T-cell (primary cell): ENCODE measurements at regions not wholly inside any gene's neighbourhood (a gene's known extent, or its start where the extent isn't known, plus 50 kb on each side); places are given as distances from the start of the nearest gene placed in this dataset.
"Not testable (repeated sequence)": the region's sequence is repeated elsewhere in the genome, so short reads cannot be mapped to it uniquely, and the experiment has no call there.

Experiments
- ATAC-seq, 4 experiments: fragments of 200-7000 bp in 3 of 4; fragments of 150-1000 bp in 1 of 4; cut with Tn5 transposase; replicated peaks in 1 of 4; 1 replicate in 3 of 4; 2 replicates in 1 of 4; pipeline ENCODE4 v1.10.0; 2021; ENCODE audit warnings: moderate library complexity in 3 of 4, mild to moderate bottlenecking in 2 of 4, moderate number of reproducible peaks in 1 of 4
- CTCF ChIA-PET, 2 donors: fragments of 300-600 bp; sonication (Branson Sonifier 250); formaldehyde crosslinking; loops; one replicate each; lab custom pipeline; 2022; ENCODE audit warnings: antibody characterized with exemption in 2 of 2; lab: Charles Lee
- POLR2A ChIA-PET, 2 donors: fragments of 300-600 bp; sonication (Branson Sonifier 250); formaldehyde crosslinking; loops; one replicate each; lab custom pipeline; 2022; ENCODE audit warnings: antibody characterized with exemption in 2 of 2; lab: Charles Lee
- DNase-seq, 35 experiments: peaks; one replicate each; pipeline versions ENCODE4 v3.0.0 to v3.0.0-alpha.2; 2013 to 2023
- H3K27ac ChIP-seq: one replicate; pipeline ENCODE4 v1.5.1; 2013; ENCODE audit warnings: low read length
- H3K27me3 ChIP-seq, 2 experiments: replicated peaks in 1 of 2; 1 replicate in 1 of 2; 2 replicates in 1 of 2; pipeline versions ENCODE4 v1.6.1 to v1.7.0; 2013; ENCODE audit warnings: low read length in 1 of 2, mixed read lengths in 1 of 2; ENCODE audit not compliant: control insufficient read depth in 2 of 2, insufficient read depth in 2 of 2; ENCODE audit errors: extremely low read depth in 1 of 2
- H3K36me3 ChIP-seq, 2 donors: 1 replicate in 1 of 2; 2 replicates in 1 of 2; pipeline versions ENCODE4 v1.6.1 to v1.7.0; 2013; ENCODE audit warnings: low read length in 1 of 2; ENCODE audit not compliant: control insufficient read depth in 2 of 2, insufficient read depth in 1 of 2; ENCODE audit errors: extremely low read depth in 1 of 2
- H3K4me1 ChIP-seq, 2 experiments: 1 replicate in 1 of 2; 2 replicates in 1 of 2; pipeline versions ENCODE4 v1.6.1 to v1.7.0; 2013; ENCODE audit warnings: low read length in 2 of 2, mixed read lengths in 1 of 2; ENCODE audit not compliant: insufficient read depth in 2 of 2, control insufficient read depth in 1 of 2; ENCODE audit errors: extremely low read depth in 1 of 2
- H3K4me3 ChIP-seq, 2 donors: 1 replicate in 1 of 2; 2 replicates in 1 of 2; pipeline versions ENCODE4 v1.5.1 to v1.7.0; 2013; ENCODE audit warnings: mild to moderate bottlenecking in 2 of 2, low read length in 1 of 2, moderate library complexity in 1 of 2; ENCODE audit not compliant: control insufficient read depth in 1 of 2; ENCODE audit errors: extremely low read depth in 1 of 2
- H3K9me3 ChIP-seq: 2 replicates; pipeline ENCODE4 v1.7.0; 2013
- H3K27ac Mint-ChIP-seq, 2 donors: one replicate each; pipeline ENCODE4 v1.8.0; 2020 to 2021; ENCODE audit warnings: mild to moderate bottlenecking in 2 of 2, mixed read lengths in 2 of 2
- H3K27me3 Mint-ChIP-seq, 2 donors: one replicate each; pipeline ENCODE4 v1.8.0; 2021 to 2022; ENCODE audit warnings: mixed read lengths in 2 of 2
- H3K36me3 Mint-ChIP-seq: one replicate; pipeline ENCODE4 v1.8.0; 2021; ENCODE audit warnings: mixed read lengths
- H3K4me1 Mint-ChIP-seq, 3 donors: one replicate each; pipeline ENCODE4 v1.8.0; 2020 to 2022; ENCODE audit warnings: mixed read lengths in 3 of 3, mild to moderate bottlenecking in 1 of 3
- H3K4me3 Mint-ChIP-seq, 3 donors: one replicate each; pipeline ENCODE4 v1.8.0; 2020 to 2022; ENCODE audit warnings: mild to moderate bottlenecking in 3 of 3, mixed read lengths in 3 of 3, moderate library complexity in 3 of 3
- H3K9me3 Mint-ChIP-seq, 3 donors: one replicate each; pipeline ENCODE4 v1.8.0; 2020 to 2022; ENCODE audit warnings: mixed read lengths in 3 of 3
- WGBS: methylation state at CpG from one replicate; pipeline ENCODE4 v1.1.5; 2013; ENCODE audit warnings: missing lambda C conversion rate; ENCODE audit not compliant: insufficient coverage; 5-methylcytosine and 5-hydroxymethylcytosine counted together

GRCh38 chr14:106750089-106750488 is 1223.7 kb downstream of the TMEM121 start:
- H3K36me3 Mint-ChIP-seq, CTCF ChIA-PET, POLR2A ChIA-PET, H3K9me3 Mint-ChIP-seq, H3K27me3 Mint-ChIP-seq, H3K4me3 Mint-ChIP-seq, DNase-seq, H3K9me3 ChIP-seq, H3K27me3 ChIP-seq, H3K36me3 ChIP-seq, H3K27ac ChIP-seq, H3K4me1 ChIP-seq, H3K4me3 ChIP-seq: not testable (repeated sequence)
- ATAC-seq = peak in 3 of 4 experiments; percentile 61 to 66 (median 63)
- H3K4me1 Mint-ChIP-seq = peaks cover 0 to 18% (median 0%) of the 10 kb centered on the region in 3 donors
- WGBS = no CpG with 5 or more reads among the region's 3 CpGs
- H3K27ac Mint-ChIP-seq = peak overlapping the region in 1 of 2 donors; percentile 69

- DNase-seq, H3K36me3 Mint-ChIP-seq, H3K36me3 ChIP-seq, ATAC-seq, H3K27ac Mint-ChIP-seq, H3K4me3 Mint-ChIP-seq, H3K4me1 Mint-ChIP-seq, CTCF ChIA-PET, H3K27me3 ChIP-seq, H3K4me3 ChIP-seq, H3K9me3 ChIP-seq, H3K4me1 ChIP-seq, POLR2A ChIA-PET, H3K27me3 Mint-ChIP-seq, H3K27ac ChIP-seq, H3K9me3 Mint-ChIP-seq: not testable (repeated sequence)
- WGBS = no CpG with 5 or more reads among the region's 4 CpGs
Measured at GRCh38 chr14:106753751-106754150, 1227.4 kb downstream of the TMEM121 start.

DNA sequence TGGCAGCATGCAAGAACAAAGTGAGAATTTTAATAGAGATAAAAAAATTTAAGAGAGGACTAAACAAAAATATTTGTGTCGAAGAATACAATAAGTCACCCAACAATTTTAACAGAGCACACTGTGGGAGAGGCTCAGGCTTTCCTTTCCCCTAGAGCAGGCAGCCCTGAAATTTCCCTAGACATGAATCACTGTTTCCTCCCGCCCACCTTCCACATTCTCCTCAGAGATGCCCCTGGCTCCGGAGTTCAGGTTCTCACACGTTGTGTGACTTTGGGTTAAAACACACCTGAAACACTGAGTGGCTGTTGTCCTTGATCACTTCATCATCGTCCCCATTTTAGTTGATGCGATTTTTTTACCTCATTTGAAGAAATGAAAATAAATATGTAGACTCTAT is 1231.1 kb downstream of the TMEM121 start:
- CTCF ChIA-PET, H3K36me3 Mint-ChIP-seq, H3K27ac Mint-ChIP-seq, H3K27me3 Mint-ChIP-seq, H3K9me3 Mint-ChIP-seq, DNase-seq, H3K27me3 ChIP-seq, ATAC-seq, POLR2A ChIA-PET, H3K36me3 ChIP-seq, H3K4me3 ChIP-seq, H3K27ac ChIP-seq, H3K4me3 Mint-ChIP-seq, H3K4me1 ChIP-seq, H3K9me3 ChIP-seq: not testable (repeated sequence)
- WGBS = no CpG with 5 or more reads among the region's 6 CpGs
- H3K4me1 Mint-ChIP-seq = peaks cover 0 to 11% (median 2%) of the 10 kb centered on the region in 3 donors

DNA sequence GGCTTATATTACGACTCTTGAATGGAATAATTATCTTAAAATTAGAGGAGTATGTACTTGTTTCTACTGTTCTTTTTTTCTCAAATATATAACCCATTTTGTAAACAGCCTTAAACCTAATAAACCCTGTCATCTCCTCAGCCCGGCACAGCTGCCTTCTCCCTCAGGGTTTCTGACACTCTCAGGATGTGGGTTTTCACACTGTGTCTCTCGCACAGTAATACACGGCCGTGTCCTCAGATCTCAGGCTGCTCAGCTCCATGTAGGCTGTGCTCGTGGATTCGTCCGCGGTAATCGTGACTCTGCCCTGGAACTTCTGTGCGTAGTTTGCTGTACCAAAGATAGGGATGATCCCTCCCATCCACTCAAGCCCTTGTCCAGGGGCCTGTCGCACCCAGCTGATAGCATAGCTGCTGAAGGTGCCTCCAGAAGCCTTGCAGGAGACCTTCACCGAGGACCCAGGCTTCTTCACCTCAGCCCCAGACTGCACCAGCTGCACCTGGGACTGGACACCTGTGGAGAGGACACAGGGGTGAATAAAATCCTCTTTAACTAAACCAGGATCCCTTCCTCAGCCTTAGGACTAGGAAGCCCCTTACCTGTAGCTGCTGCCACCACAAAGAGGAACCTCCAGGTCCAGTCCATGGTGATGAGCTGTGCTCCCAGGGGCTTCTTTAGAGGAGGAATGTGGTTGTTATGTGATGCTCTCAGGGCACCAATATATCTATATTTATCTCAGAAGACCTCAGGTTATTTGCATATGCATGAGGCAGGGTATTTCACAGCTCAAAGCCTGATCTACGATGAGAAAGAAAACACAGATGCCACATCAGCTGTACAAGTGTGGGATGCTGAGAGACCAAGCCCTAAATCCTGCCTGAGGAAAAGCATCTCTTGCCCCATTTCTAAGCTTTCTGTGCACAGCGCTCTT is 1235.8 kb downstream of the TMEM121 start:
- H3K27me3 Mint-ChIP-seq, CTCF ChIA-PET, H3K36me3 Mint-ChIP-seq, H3K27me3 ChIP-seq, H3K9me3 ChIP-seq, H3K27ac ChIP-seq, H3K36me3 ChIP-seq, H3K4me3 ChIP-seq, POLR2A ChIA-PET, H3K9me3 Mint-ChIP-seq, H3K4me3 Mint-ChIP-seq: not testable (repeated sequence)
- H3K4me1 Mint-ChIP-seq = peaks cover 16 to 38% (median 21%) of the 10 kb centered on the region in 3 donors
- peak overlapping the region in 1 of 2 donors; percentile 44 for H3K27ac Mint-ChIP-seq
- no CpG with 5 or more reads among the region's 15 CpGs for WGBS
- DNase-seq (peak in 18 of 35 experiments; percentile 1 to 53 (median 27)), ATAC-seq (peak; percentile 53 to 71 (median 69))
- H3K4me1 ChIP-seq = peaks cover 12 to 24% of the 10 kb centered on the region in 2 experiments

DNA sequence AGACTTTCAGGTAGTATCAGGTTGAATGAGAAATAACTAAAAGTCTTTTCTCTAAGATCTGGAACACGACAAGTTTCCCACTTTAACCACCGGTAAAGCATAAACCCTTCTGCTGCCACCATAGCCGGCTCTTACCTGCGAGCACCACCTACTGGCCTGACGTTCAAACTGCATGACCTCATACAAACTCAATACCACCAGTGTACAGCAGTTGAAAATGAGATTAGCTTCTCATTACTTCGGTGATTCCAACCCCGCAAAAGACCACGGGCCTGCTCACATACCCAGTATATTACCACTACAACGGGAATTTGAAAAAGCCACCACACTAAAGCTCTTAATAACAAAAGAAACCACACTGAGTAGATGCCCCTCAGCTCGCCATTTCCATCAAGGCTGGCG is 1238.6 kb downstream of the TMEM121 start:
- H3K4me3 ChIP-seq, H3K9me3 Mint-ChIP-seq, H3K27me3 ChIP-seq, POLR2A ChIA-PET, H3K27me3 Mint-ChIP-seq, H3K27ac ChIP-seq, H3K36me3 Mint-ChIP-seq, CTCF ChIA-PET, H3K27ac Mint-ChIP-seq, H3K36me3 ChIP-seq, H3K4me3 Mint-ChIP-seq, H3K9me3 ChIP-seq: not testable (repeated sequence)
- peaks cover 13 to 27% of the 10 kb centered on the region in 2 experiments for H3K4me1 ChIP-seq
- peaks cover 33 to 56% (median 39%) of the 10 kb centered on the region in 3 donors for H3K4me1 Mint-ChIP-seq
- WGBS = 90% methylated on average over 2 of the region's 11 CpGs
- DNase-seq (peak in 9 of 35 experiments; percentile 11 to 51 (median 24)), ATAC-seq (peak; percentile 69 to 83 (median 76))

DNA sequence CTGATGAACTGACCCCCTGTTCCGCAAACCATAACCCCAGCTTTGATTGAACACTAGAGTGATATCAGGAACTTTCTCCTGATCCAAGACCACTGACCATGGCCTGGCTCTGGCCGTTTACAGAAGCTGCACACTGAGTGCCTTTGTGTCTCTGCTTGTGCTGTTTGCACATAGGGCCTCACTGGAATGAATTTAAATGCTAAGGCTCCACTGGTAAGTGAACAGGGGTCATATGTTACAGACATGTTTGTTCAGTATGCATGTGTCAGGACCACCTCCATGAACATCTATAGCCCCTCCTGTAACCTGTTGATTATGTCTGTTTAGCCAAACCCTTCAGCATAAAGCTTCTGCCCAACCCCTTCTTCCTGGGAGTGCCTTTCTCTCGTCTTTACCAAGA is 1239.8 kb downstream of the TMEM121 start:
- POLR2A ChIA-PET = no interaction called here
- DNase-seq = peak in 1 of 35 experiments; percentile 5
- H3K9me3 ChIP-seq = no peaks in the 10 kb centered on the region
- Mint-ChIP-seq H3K4me1 (peaks cover 39 to 53% (median 48%) of the 10 kb centered on the region in 3 donors), H3K9me3 (no peaks in the 10 kb centered on the region), H3K27ac (peak overlapping the region in 1 of 2 donors; percentile 92), H3K27me3 (no peaks in the 10 kb centered on the region), H3K4me3 (peak overlapping the region in 2 of 3 donors; percentile 34 to 70), H3K36me3 (no peaks in the 10 kb centered on the region)
- H3K27me3 ChIP-seq = no peaks in the 10 kb centered on the region
- CTCF ChIA-PET = interaction anchor here (0.7 to 1.5 kb wide), 3 partner anchors 10 to 213 kb away, joined by 4 to 5 read pairs (median 4); no protein-coding TSS in a partner anchor
- no peak for ATAC-seq
- no peak overlapping the region for H3K4me3 ChIP-seq
- peaks cover 13 to 33% of the 10 kb centered on the region in 2 experiments for H3K4me1 ChIP-seq
- no peak overlapping the region for H3K27ac ChIP-seq
- WGBS = 100% methylated on average over 1 of the region's 3 CpGs
- no peaks in the 10 kb centered on the region for H3K36me3 ChIP-seq
